Keratinocyte (primary cell): ENCODE measurements at regions not wholly inside any gene's neighbourhood (a gene's known extent, or its start where the extent isn't known, plus 50 kb on each side); places are given as distances from the start of the nearest gene placed in this dataset.

Source experiments
- DNase-seq: peaks from one replicate; pipeline ENCODE4 v3.0.0-alpha.2; 2011; ENCODE audit warnings: low read depth, missing footprints, low spot score
- FAIRE-seq: peaks from 2 replicates; lab custom pipeline; 2011; peaks lifted over from hg19 to GRCh38; lab: Jason Lieb, UNC
- H2AFZ ChIP-seq: 2 replicates; pipeline ENCODE4 v1.6.0; 2012; ENCODE audit warnings: low read length, control low read depth, inconsistent platforms; ENCODE audit not compliant: control insufficient read depth
- H3K27ac ChIP-seq: 2 replicates; pipeline ENCODE4 v1.5.1; 2011; ENCODE audit warnings: low read length; ENCODE audit not compliant: control insufficient read depth, insufficient read depth
- H3K27me3 ChIP-seq: 3 replicates; pipeline ENCODE4 v1.6.0; 2011; ENCODE audit warnings: low read length; ENCODE audit not compliant: control insufficient read depth, insufficient read depth; ENCODE audit errors: extremely low read depth
- H3K36me3 ChIP-seq, 2 experiments: 2 replicates in 1 of 2; 3 replicates in 1 of 2; pipeline ENCODE4 v1.5.1; 2011; ENCODE audit warnings: low read length in 2 of 2, mild to moderate bottlenecking in 1 of 2; ENCODE audit not compliant: control insufficient read depth in 2 of 2, insufficient read depth in 2 of 2; ENCODE audit errors: extremely low read depth in 1 of 2
- H3K4me1 ChIP-seq: 3 replicates; pipeline ENCODE4 v1.5.1; 2011; ENCODE audit warnings: low read length; ENCODE audit not compliant: control insufficient read depth, insufficient read depth; ENCODE audit errors: extremely low read depth
- H3K4me2 ChIP-seq: 3 replicates; pipeline ENCODE4 v1.6.0; 2011; ENCODE audit warnings: low read depth, low read length; ENCODE audit not compliant: control insufficient read depth, insufficient read depth; ENCODE audit errors: extremely low read depth
- H3K4me3 ChIP-seq, 3 experiments: fragments of 200-600 bp in 1 of 3; sonication (generic) in 1 of 3; 2 replicates in 2 of 3; 3 replicates in 1 of 3; pipeline ENCODE4 v1.5.1; 2011 to 2016; ENCODE audit warnings: low read length in 3 of 3, mild to moderate bottlenecking in 3 of 3, control low read depth in 2 of 3, inconsistent platforms in 1 of 3, low read depth in 1 of 3, mixed read lengths in 1 of 3, mixed run types in 1 of 3, moderate library complexity in 1 of 3; ENCODE audit not compliant: control insufficient read depth in 2 of 3, insufficient read depth in 2 of 3; ENCODE audit errors: extremely low read depth in 1 of 3
- H3K79me2 ChIP-seq: 2 replicates; pipeline ENCODE4 v1.6.0; 2012; ENCODE audit warnings: low read length; ENCODE audit not compliant: control insufficient read depth, insufficient read depth
- H3K9ac ChIP-seq: 3 replicates; pipeline ENCODE4 v1.6.0; 2011; ENCODE audit warnings: low read length; ENCODE audit not compliant: control insufficient read depth, insufficient read depth; ENCODE audit errors: extremely low read depth
- H3K9me1 ChIP-seq: 3 replicates; pipeline ENCODE4 v1.6.0; 2011; ENCODE audit warnings: low read length; ENCODE audit not compliant: control insufficient read depth, insufficient read depth; ENCODE audit errors: extremely low read depth
- H3K9me3 ChIP-seq: 2 replicates; pipeline ENCODE4 v1.5.1; 2012; ENCODE audit warnings: low read depth, low read length; ENCODE audit not compliant: control insufficient read depth
- H4K20me1 ChIP-seq: 3 replicates; pipeline ENCODE4 v1.6.0; 2011; ENCODE audit warnings: low read length; ENCODE audit not compliant: control insufficient read depth, insufficient read depth; ENCODE audit errors: extremely low read depth
- EZH2 ChIP-seq: IDR thresholded peaks from one replicate; pipeline ENCODE4 v1.6.1; 2012; ENCODE audit warnings: inconsistent platforms, mild to moderate bottlenecking, low read length, moderate library complexity
- dilution Hi-C: fragments of 300-500 bp; cut with MboI; formaldehyde crosslinking; loops from one replicate; pipeline ENCODE4 v1.7.0; 2020; ENCODE audit warnings: low sequenced_read_pairs; ENCODE audit not compliant: extremely low pct_ligation_motif_present
- TF ChIP-seq, protein P1 (sequence below), 3 experiments: IDR thresholded peaks in 1 of 3; conservative IDR thresholded peaks in 1 of 3; optimal IDR thresholded peaks in 1 of 3; 2 replicates in 2 of 3; 3 replicates in 1 of 3; pipeline versions ENCODE3 to v1.5.1; 2011; ENCODE audit warnings: low read length in 3 of 3, mild to moderate bottlenecking in 3 of 3, moderate library complexity in 2 of 3, control low read depth in 1 of 3, inconsistent platforms in 1 of 3; ENCODE audit not compliant: insufficient read depth in 2 of 3; ENCODE audit errors: extremely low read depth in 1 of 3

DNA sequence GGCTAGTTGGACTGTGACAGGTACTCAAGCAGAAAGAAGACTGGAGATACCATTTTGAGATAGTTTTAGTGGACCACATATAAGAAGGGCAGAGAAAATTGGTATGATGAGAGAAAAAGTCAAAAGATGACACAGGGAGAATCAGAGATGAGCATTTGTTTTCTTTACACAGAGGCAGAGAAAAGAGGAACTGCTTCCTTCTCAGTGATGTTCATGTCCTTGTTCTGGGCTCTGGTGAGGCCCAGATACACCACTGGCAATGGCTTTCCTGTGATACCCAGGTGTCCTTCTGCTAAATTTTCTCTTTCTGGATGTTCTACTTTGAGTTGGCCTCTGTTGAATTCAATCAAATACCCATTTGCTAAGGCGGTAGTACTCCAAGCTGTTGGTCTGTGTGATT, 1782.7 kb upstream of the SEL1L start:
- Histone ChIP-seq H3K4me2 (no peak overlapping the region), H3K27ac (no peak overlapping the region), H3K4me1 (no peaks in the 10 kb centered on the region), H3K36me3 (no peaks in the 10 kb centered on the region), H2AFZ (no peak overlapping the region), H3K9me3 (no peaks in the 10 kb centered on the region), H4K20me1 (no peaks in the 10 kb centered on the region), H3K27me3 (no peaks in the 10 kb centered on the region), H3K9ac (no peak overlapping the region), H3K9me1 (no peaks in the 10 kb centered on the region), H3K79me2 (no peaks in the 10 kb centered on the region), H3K4me3 (no peak overlapping the region)
- DNase-seq (no peak), FAIRE-seq (no peak)
- TF ChIP-seq EZH2, result no peak
- TF ChIP-seq, protein P1, sequence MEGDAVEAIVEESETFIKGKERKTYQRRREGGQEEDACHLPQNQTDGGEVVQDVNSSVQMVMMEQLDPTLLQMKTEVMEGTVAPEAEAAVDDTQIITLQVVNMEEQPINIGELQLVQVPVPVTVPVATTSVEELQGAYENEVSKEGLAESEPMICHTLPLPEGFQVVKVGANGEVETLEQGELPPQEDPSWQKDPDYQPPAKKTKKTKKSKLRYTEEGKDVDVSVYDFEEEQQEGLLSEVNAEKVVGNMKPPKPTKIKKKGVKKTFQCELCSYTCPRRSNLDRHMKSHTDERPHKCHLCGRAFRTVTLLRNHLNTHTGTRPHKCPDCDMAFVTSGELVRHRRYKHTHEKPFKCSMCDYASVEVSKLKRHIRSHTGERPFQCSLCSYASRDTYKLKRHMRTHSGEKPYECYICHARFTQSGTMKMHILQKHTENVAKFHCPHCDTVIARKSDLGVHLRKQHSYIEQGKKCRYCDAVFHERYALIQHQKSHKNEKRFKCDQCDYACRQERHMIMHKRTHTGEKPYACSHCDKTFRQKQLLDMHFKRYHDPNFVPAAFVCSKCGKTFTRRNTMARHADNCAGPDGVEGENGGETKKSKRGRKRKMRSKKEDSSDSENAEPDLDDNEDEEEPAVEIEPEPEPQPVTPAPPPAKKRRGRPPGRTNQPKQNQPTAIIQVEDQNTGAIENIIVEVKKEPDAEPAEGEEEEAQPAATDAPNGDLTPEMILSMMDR (optimal IDR thresholded peaks at IDR 0.05 in 1 of 3, IDR thresholded peaks at IDR 0.05 in 1 of 3, conservative IDR thresholded peaks at IDR 0.05 in 1 of 3; ENCODE audit: extremely low read depth in 1 of 3, insufficient read depth in 2 of 3, low read length in 3 of 3), result no peak
- dilution Hi-C loops, result no loop called here

DNA sequence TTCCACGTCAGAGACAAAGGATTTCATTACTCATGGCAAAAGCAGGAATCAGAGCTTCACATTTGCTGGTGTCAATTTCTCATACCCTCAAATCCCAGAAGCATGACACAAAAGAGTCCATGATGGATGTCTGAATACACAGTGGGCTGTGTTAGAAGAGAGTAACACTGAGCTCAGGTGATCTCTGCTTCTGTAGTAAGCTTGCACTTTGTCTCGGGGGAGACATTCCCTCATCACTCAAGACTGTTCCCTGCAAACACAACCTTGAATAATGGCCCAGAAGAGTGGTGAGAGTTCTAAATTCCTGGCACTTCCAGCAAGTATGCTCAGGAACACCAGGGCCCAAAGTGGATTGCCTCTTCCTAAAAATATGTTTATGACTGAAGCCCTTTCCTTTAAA, 1787.2 kb upstream of the SEL1L start:
- H3K9ac ChIP-seq, result no peak overlapping the region
- no peak for FAIRE-seq
- H2AFZ ChIP-seq, result no peak overlapping the region

More for the DNA sequence above, 1787.2 kb upstream of the SEL1L start:
- DNase-seq, result no peak
- Histone ChIP-seq H3K4me3 (no peak overlapping the region), H3K79me2 (no peaks in the 10 kb centered on the region), H3K9me1 (no peaks in the 10 kb centered on the region), H3K4me1 (no peaks in the 10 kb centered on the region), H4K20me1 (no peaks in the 10 kb centered on the region), H3K27ac (no peak overlapping the region), H3K4me2 (no peak overlapping the region), H3K9me3 (no peaks in the 10 kb centered on the region), H3K27me3 (no peaks in the 10 kb centered on the region), H3K36me3 (no peaks in the 10 kb centered on the region)
- TF ChIP-seq, protein P1 (optimal IDR thresholded peaks at IDR 0.05 in 1 of 3, IDR thresholded peaks at IDR 0.05 in 1 of 3, conservative IDR thresholded peaks at IDR 0.05 in 1 of 3; ENCODE audit: extremely low read depth in 1 of 3, insufficient read depth in 2 of 3, low read length in 3 of 3), result no peak
- TF ChIP-seq EZH2, result no peak
- dilution Hi-C loops, result no loop called here
